Neural cell (in vitro differentiated cells): ENCODE measurements at regions not wholly inside any gene's neighbourhood (a gene's known extent, or its start where the extent isn't known, plus 50 kb on each side); places are given as distances from the start of the nearest gene placed in this dataset.

Experiments used
- CTCF ChIP-seq: fragments of 450-650 bp; IDR thresholded peaks from 2 replicates; pipeline ENCODE4 v1.5.1; 2014; ENCODE audit warnings: antibody characterized with exemption, mild to moderate bottlenecking, moderate library complexity; ENCODE audit not compliant: poor library complexity, severe bottlenecking
- EZH2 ChIP-seq: fragments of 200-600, 300-800 bp; shearing (Covaris generic), sonication (generic); IDR thresholded peaks from 2 replicates; pipeline ENCODE4 v1.6.1; 2014; ENCODE audit warnings: antibody characterized with exemption, low read length, borderline replicate concordance, mild to moderate bottlenecking; ENCODE audit not compliant: insufficient read depth, poor library complexity, severe bottlenecking
- MXI1 ChIP-seq: fragments of 450-650 bp; conservative IDR thresholded peaks from 2 replicates; pipeline ENCODE4 v1.6.1; 2014; ENCODE audit warnings: antibody characterized with exemption, mild to moderate bottlenecking; ENCODE audit not compliant: poor library complexity, severe bottlenecking
- RAD21 ChIP-seq: fragments of 450-650 bp; conservative IDR thresholded peaks from 2 replicates; pipeline ENCODE4 v1.6.1; 2014; ENCODE audit warnings: antibody characterized with exemption, mild to moderate bottlenecking, moderate library complexity
- REST ChIP-seq: IDR thresholded peaks from 2 replicates; pipeline ENCODE4 v1.6.1; 2012; ENCODE audit warnings: borderline replicate concordance

- TF ChIP-seq CTCF (no peak), EZH2 (no peak), REST (no peak), RAD21 (no peak), MXI1 (no peak)
Measured at GRCh38 chr12:47361389-47362021, 281.7 kb upstream of the AMIGO2 start.
